Stimulated activated CD8-positive, alpha-beta memory T cell treated with anti-CD3 and anti-CD28 coated beads, Interleukin-7, amount 100 ng/mL, for 1 hour (primary cell): ENCODE measurements at regions not wholly inside any gene's neighbourhood (a gene's known extent, or its start where the extent isn't known, plus 50 kb on each side); places are given as distances from the start of the nearest gene placed in this dataset.

ENCODE experiments used
- DNase-seq, 2 donors: peaks; one replicate each; pipeline ENCODE4 v3.0.0-alpha.2; 2020; ENCODE audit warnings: low read depth in 2 of 2

GRCh38 chr6:139639507-139639906 is 265.1 kb upstream of the CITED2 start:
- no peak for DNase-seq

DNA sequence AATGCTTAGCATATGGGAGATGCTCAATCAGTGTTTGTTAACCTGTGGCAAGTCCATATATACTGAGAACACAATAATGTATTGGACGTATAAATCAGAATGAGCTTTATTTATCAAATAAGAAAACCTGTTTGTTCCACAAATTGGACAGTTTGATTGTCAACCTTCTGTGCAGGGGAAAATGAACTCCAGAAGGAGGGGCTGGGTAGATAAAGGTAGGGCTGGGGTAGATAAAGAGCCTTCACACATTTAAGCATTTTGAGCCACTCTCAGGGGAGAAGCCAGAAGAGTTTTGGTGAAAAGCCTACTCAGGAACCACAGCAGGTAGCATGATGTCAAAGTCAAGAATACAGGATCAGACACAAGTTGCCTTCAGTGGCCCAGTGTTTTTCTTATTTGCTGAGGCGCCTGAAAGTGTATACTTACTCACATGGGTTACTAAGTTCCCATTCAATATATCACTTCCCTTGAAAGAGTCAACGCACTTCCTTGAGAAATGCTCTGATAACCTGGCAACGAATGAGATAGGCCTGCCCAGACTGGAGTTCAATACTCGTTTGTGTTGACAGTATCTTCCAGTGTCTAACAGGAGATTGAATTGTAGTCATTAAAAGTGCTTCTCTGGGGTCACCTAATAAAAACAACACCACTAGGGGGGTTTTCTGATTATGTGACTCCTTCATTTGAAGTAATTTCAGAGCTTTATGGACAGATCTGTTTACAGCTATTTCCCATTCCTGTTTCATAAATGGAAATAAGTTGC is 263.9 kb upstream of the CITED2 start:
- DNase-seq = no peak

- DNase-seq = no peak
These were observed 263.3 kb upstream of the CITED2 start for GRCh38 chr6:139637766-139638165.

DNA sequence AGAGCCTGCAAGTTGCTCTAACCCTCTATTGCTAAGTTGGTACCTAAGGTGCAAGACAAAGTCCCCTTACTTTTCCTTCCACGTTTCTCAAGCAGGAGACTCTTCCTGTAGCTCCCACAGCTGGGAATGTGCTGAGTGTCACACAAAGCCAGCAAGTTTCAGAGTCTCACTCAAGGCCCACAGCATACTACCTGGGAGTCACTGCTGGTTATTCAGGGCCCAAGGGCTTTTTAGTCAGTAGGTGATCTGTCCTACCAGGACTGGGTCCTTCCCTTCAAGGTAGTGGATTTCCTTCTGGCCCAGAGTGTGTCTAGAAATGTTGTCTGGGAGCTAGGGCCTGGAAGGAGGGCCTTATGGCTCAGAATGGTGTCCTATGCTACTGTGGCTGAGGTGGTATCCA is 261.9 kb upstream of the CITED2 start:
- DNase-seq = no peak

DNA sequence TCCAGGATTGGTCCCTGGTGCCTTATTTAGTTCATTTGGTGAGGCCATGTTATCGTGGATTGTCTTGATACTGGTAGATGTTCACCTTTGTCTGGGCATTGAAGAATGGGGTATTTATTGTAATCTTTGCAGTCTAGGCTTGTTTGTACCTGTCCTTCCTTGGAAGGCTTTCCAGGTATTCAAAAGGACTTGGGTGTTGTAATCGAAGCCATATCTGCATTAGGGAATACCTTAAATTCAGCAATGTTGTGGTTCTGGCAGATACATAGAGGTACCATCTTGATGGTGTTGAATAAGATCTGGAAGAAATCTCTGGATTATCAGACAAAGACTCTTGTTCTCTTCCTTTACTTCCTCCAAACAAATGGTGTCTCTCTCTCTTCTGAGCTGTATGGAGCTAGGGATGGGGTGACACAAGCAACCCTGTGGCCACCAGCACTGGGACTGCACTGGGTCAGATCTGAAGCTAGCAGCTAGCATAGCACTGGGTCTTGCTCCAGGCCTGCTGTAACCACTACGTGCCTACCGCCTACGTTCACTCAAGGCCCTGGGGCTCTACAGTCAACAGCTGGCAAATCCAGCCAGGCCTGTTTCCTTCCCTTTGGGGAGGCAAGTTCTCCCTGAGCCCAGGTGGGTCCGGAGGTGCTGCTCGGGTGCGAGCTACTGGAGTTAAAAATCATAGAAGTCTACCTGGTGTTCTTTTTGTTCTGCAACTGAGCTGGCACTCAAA is 261.1 kb upstream of the CITED2 start:
- DNase-seq = no peak

- DNase-seq = no peak
These were observed 258.4 kb upstream of the CITED2 start for GRCh38 chr6:139632840-139633239.

GRCh38 chr6:139628270-139628669 is 253.8 kb upstream of the CITED2 start:
- DNase-seq = no peak

DNA sequence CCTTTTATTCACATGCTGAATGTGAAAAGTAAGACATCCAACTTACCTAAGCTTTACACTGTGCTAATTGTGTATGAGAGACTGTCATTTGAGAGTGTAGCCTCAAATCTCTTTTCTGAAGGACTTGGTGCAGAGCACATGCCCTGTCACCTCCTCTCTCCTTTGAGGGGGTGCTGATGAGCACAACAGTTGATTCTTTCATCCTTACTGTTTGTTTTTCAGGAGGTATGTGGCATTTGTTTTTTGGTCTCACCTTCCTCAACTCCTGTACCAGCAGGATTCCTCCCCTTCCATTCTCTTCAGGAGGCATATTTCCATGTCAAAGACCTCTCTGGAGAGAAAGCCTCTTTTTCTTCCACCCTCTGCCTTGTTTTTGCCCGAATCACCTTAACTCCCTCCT is 252.6 kb upstream of the CITED2 start:
- no peak for DNase-seq

GRCh38 chr6:139625998-139626975 is 251.8 kb upstream of the CITED2 start:
- DNase-seq = no peak

- no peak for DNase-seq
These were observed 250.9 kb upstream of the CITED2 start for GRCh38 chr6:139625081-139625939.

DNA sequence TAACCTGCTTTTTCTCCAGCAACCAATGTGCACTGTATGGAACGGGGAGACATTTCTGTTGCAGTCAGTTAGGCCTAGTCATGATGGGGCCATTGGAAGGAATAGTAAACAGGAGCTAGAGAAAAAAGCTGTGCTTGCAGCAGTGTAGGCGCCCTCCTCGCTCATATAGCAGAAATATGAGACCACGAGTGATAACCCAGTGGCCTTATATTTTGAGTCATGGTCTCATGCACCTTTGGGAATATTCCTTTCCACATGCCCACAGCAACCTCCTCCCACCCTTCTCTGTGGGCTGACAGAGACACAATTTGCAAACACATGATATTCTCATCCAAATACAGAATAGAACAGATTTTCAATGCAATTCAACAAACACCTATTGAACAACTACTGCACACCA is 248.9 kb upstream of the CITED2 start:
- DNase-seq = no peak

DNA sequence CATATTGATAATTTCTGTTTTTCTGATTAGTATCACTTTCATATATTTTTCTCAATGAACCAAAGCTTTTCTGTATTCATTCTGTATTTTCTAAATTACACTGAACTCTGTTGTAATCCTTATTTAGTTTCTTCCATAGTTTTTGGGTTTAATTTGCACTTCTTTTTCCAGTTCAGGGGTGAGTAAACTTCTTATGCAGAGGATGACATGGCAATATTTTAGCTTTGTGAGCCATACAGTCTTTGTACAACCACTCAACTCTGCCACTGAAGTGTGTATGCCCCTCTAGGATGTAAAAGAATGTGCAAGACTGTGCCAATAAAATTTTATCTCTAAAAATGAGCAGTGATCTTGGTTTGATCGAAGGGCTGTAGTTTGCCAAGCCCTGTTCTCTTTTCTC is 239.0 kb upstream of the CITED2 start:
- no peak for DNase-seq

- DNase-seq = no peak
These were observed 237.7 kb upstream of the CITED2 start for GRCh38 chr6:139612135-139612465.

DNA sequence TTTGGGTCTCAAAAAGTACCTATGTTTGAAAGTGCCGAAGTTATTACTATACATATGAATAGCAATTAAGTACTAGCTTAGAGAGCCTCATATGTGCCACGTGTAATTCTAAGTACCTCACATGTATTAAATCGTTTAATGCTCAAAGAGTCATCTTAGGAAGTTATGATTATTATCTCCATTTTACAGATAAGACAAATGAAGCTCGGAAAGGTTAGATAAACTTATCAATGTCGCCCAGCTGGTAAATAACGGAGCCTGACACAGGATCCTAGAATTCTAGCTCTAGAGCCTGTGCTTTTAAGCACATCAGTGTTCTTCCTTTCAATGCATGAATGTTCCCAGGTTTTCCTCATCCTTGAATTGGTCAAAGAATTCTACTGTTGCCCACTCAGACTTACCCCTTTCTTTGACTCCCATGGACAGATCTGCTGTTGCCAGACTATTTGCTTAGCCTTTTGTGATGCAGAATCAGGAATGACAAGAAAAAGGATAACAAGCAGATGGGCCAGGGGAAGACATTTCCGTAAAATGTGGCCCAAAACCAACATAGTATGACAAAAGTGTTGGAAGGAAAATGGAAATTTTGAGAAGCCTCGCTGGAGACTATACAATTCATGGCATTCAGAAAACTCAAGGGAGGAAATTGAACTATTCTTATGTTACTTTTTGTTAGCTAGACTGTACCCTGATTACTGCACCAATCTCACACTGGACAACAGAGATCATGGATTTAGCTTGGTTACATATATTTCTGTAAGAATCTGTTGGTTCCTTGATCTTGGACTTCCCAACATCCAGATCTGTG is 237.1 kb upstream of the CITED2 start:
- no peak for DNase-seq

- no peak for DNase-seq
These were observed 234.2 kb upstream of the CITED2 start for GRCh38 chr6:139608466-139609261.

- DNase-seq = no peak
These were observed 230.9 kb upstream of the CITED2 start for GRCh38 chr6:139605350-139605749.

DNA sequence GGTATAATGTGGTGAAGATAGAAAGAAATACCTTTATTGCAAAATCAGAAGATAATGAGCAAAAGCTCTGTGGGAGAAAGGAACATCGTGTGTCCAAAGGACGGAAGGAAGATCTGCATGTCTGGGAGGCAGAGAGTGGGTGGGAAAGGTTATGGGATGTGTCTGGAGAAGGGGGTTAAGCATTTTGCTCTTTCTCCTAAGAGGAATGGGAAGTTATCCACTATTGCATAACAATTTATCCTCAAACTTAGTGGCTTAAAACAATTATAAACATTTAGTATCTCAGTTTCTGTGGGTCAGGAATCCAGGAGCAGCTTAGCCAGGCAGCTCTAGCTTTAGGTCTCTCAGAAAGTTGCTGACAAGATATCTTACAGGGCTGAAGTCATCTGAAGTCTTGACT is 229.1 kb upstream of the CITED2 start:
- DNase-seq = no peak

GRCh38 chr6:139602577-139602976 is 228.1 kb upstream of the CITED2 start:
- DNase-seq = no peak

DNA sequence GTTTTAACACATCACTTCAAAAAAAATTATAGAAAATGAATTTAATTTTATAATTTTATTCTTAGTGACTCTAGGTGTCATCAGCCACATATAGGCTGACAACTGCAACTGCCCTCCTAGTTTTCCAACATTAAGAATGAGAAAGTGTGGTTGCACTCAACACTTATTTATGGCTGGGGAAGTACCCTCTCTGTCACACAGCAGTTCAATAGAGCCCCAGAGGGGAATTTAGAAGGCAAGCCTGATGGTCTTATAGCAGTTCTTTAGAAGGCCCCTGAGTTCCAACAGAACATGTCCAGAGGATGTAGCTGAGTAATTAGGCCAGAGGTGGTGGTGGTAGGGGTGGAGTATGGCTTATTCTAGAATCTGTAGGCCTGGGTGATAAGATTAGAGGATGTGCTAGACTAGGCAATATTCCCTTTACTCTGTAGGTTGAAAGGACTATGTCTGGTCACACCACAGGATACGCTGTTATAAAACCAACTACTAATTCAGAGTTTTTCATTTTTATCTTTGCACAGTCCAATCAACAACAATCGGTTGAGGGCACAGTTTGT is 226.5 kb upstream of the CITED2 start:
- no peak for DNase-seq
